H1 (cell line): ENCODE measurements at regions not wholly inside any gene's neighbourhood (a gene's known extent, or its start where the extent isn't known, plus 50 kb on each side); places are given as distances from the start of the nearest gene placed in this dataset.

Source experiments
- CTCF ChIA-PET: fragments of 300-600 bp; sonication (Branson Sonifier 250); formaldehyde crosslinking; loops from one replicate; lab custom pipeline; 2021; ENCODE audit not compliant: partially characterized antibody; lab: Charles Lee
- POLR2A ChIA-PET: fragments of 300-600 bp; sonication (Branson Sonifier 250); formaldehyde crosslinking; loops from one replicate; lab custom pipeline; 2021; ENCODE audit warnings: inconsistent platforms; ENCODE audit not compliant: partially characterized antibody; lab: Charles Lee
- DNase-seq, 2 experiments: peaks; one replicate each; pipeline versions ENCODE4 v3.0.0 to v3.0.0-alpha.2; 2010 to 2022; ENCODE audit warnings: low spot score in 2 of 2, low read depth in 1 of 2, mixed read lengths in 1 of 2
- FAIRE-seq: peaks from 2 replicates; lab custom pipeline; 2011; peaks lifted over from hg19 to GRCh38; lab: Jason Lieb, UNC
- H2AFZ ChIP-seq: 2 replicates; pipeline ENCODE4 v1.8.1; 2012; ENCODE audit warnings: low read length, inconsistent platforms
- H2AK5ac ChIP-seq: 2 replicates; pipeline ENCODE4 v1.6.1; 2013; ENCODE audit warnings: low read depth, low read length
- H2BK120ac ChIP-seq: replicated peaks from 2 replicates; pipeline ENCODE3; 2013; ENCODE audit warnings: low read depth, low read length, inconsistent platforms
- H2BK12ac ChIP-seq: 2 replicates; pipeline ENCODE4 v1.6.1; 2013; ENCODE audit warnings: low read depth, low read length
- H2BK15ac ChIP-seq: 2 replicates; pipeline ENCODE4 v1.6.1; 2013; ENCODE audit warnings: low read length
- H2BK20ac ChIP-seq: 2 replicates; pipeline ENCODE4 v1.6.1; 2013; ENCODE audit warnings: low read length
- H2BK5ac ChIP-seq: 2 replicates; pipeline ENCODE4 v1.6.1; 2013; ENCODE audit warnings: low read depth, low read length
- H3K14ac ChIP-seq: 2 replicates; pipeline ENCODE4 v1.6.1; 2013; ENCODE audit warnings: inconsistent platforms; ENCODE audit not compliant: insufficient read length
- H3K18ac ChIP-seq: 2 replicates; pipeline ENCODE4 v1.6.1; 2013; ENCODE audit warnings: low read length; ENCODE audit errors: extremely low read depth
- H3K23ac ChIP-seq: 2 replicates; pipeline ENCODE4 v1.6.1; 2013; ENCODE audit warnings: inconsistent platforms; ENCODE audit not compliant: insufficient read length
- H3K23me2 ChIP-seq: 2 replicates; pipeline ENCODE4 v1.6.1; 2013; ENCODE audit warnings: low read depth, low read length
- H3K27ac ChIP-seq: 2 replicates; pipeline ENCODE4 v1.6.1; 2011; ENCODE audit warnings: low read depth, low read length, inconsistent platforms
- H3K27me3 ChIP-seq, 4 experiments: replicated peaks in 1 of 4; 1 replicate in 1 of 4; 2 replicates in 3 of 4; pipeline versions ENCODE4 v1.6.1 to v1.8.1; 2011 to 2013; ENCODE audit warnings: low read length in 3 of 4, mild to moderate bottlenecking in 3 of 4, inconsistent platforms in 2 of 4, mixed read lengths in 2 of 4, moderate library complexity in 1 of 4; ENCODE audit not compliant: control insufficient read depth in 3 of 4, insufficient read depth in 3 of 4; ENCODE audit errors: extremely low read depth in 1 of 4
- H3K36me3 ChIP-seq, 4 experiments: 2 replicates each; pipeline versions ENCODE4 v1.6.1 to v1.8.1; 2011 to 2013; ENCODE audit warnings: mild to moderate bottlenecking in 4 of 4, low read length in 3 of 4, moderate library complexity in 2 of 4, control low read depth in 1 of 4, inconsistent platforms in 1 of 4; ENCODE audit not compliant: insufficient read depth in 4 of 4, control insufficient read depth in 2 of 4
- H3K4ac ChIP-seq: replicated peaks from 2 replicates; pipeline ENCODE3; 2013; ENCODE audit warnings: low read length, low read depth, mixed read lengths, inconsistent platforms; ENCODE audit not compliant: insufficient read length
- H3K4me1 ChIP-seq, 4 experiments: replicated peaks in 1 of 4; 1 replicate in 1 of 4; 2 replicates in 3 of 4; pipeline versions ENCODE4 v1.6.1 to v1.8.1; 2011 to 2013; ENCODE audit warnings: low read length in 3 of 4, inconsistent platforms in 2 of 4, mixed read lengths in 1 of 4; ENCODE audit not compliant: insufficient read depth in 4 of 4, control insufficient read depth in 3 of 4
- H3K4me2 ChIP-seq, 2 experiments: 2 replicates each; pipeline versions ENCODE4 v1.6.1 to v1.8.1; 2011 to 2013; ENCODE audit warnings: low read depth in 2 of 2, low read length in 2 of 2, control low read depth in 1 of 2, inconsistent platforms in 1 of 2, mild to moderate bottlenecking in 1 of 2; ENCODE audit not compliant: insufficient read depth in 1 of 2
- H3K4me3 ChIP-seq, 4 experiments: fragments of 200-600, 300-600 bp in 1 of 4; sonication (generic), shearing (Covaris generic), sonication (Bioruptor Twin) in 1 of 4; 2 replicates each; pipeline versions ENCODE4 v1.5.1 to v1.8.1; 2011 to 2016; ENCODE audit warnings: low read length in 4 of 4, low read depth in 3 of 4, control low read depth in 2 of 4, inconsistent platforms in 2 of 4, mild to moderate bottlenecking in 2 of 4, mixed read lengths in 1 of 4, moderate library complexity in 1 of 4; ENCODE audit not compliant: insufficient read depth in 2 of 4; ENCODE audit errors: extremely low read depth in 1 of 4
- H3K56ac ChIP-seq: replicated peaks from 2 replicates; pipeline ENCODE3; 2013; ENCODE audit warnings: low read depth, mild to moderate bottlenecking, mixed read lengths, low read length, inconsistent platforms; ENCODE audit not compliant: insufficient read length
- H3K79me1 ChIP-seq: 2 replicates; pipeline ENCODE4 v1.6.1; 2013; ENCODE audit warnings: low read depth, low read length, control low read depth
- H3K79me2 ChIP-seq, 2 experiments: 2 replicates each; pipeline versions ENCODE4 v1.6.1 to v1.8.1; 2012 to 2013; ENCODE audit warnings: low read length in 2 of 2, mild to moderate bottlenecking in 2 of 2, inconsistent platforms in 1 of 2; ENCODE audit not compliant: insufficient read depth in 2 of 2, control insufficient read depth in 1 of 2
- H3K9ac ChIP-seq, 4 experiments: replicated peaks in 1 of 4; 1 replicate in 1 of 4; 2 replicates in 3 of 4; pipeline versions ENCODE4 v1.6.1 to v1.8.1; 2011 to 2013; ENCODE audit warnings: low read depth in 3 of 4, low read length in 3 of 4, control low read depth in 2 of 4, mild to moderate bottlenecking in 2 of 4, moderate library complexity in 2 of 4, inconsistent platforms in 1 of 4; ENCODE audit errors: extremely low read depth in 1 of 4
- H3K9me3 ChIP-seq, 2 experiments: 2 replicates each; pipeline versions ENCODE4 v1.6.1 to v1.8.1; 2012 to 2013; ENCODE audit warnings: mild to moderate bottlenecking in 2 of 2, moderate library complexity in 2 of 2, control low read depth in 1 of 2, inconsistent platforms in 1 of 2, low read depth in 1 of 2, low read length in 1 of 2, mixed read lengths in 1 of 2; ENCODE audit not compliant: insufficient read depth in 2 of 2
- H4K20me1 ChIP-seq, 2 experiments: replicated peaks in 1 of 2; 2 replicates each; pipeline versions ENCODE3 to v1.8.1; 2011 to 2013; ENCODE audit warnings: inconsistent platforms in 2 of 2, low read length in 2 of 2, mild to moderate bottlenecking in 1 of 2; ENCODE audit not compliant: insufficient read depth in 2 of 2, control insufficient read depth in 1 of 2
- H4K5ac ChIP-seq: 2 replicates; pipeline ENCODE4 v1.6.1; 2013; ENCODE audit warnings: low read length, low read depth, mixed read lengths, inconsistent platforms; ENCODE audit not compliant: insufficient read length
- H4K8ac ChIP-seq: 2 replicates; pipeline ENCODE4 v1.8.0; 2013; ENCODE audit warnings: mild to moderate bottlenecking, moderate library complexity, low read length, inconsistent platforms; ENCODE audit not compliant: insufficient read depth; ENCODE audit errors: extremely low read depth
- H4K91ac ChIP-seq: replicated peaks from 2 replicates; pipeline ENCODE3; 2013; ENCODE audit warnings: low read length, mixed read lengths, inconsistent platforms; ENCODE audit not compliant: insufficient read length
- ATF3 ChIP-seq: IDR thresholded peaks from 2 replicates; pipeline ENCODE4 v1.6.1; 2011; ENCODE audit warnings: low read depth, mild to moderate bottlenecking, low read length; ENCODE audit not compliant: insufficient read depth
- CBX5 ChIP-seq: fragments of 300-800, 300-1000 bp; sonication (generic); IDR thresholded peaks from 2 replicates; pipeline ENCODE4 v1.7.1; 2016; ENCODE audit warnings: antibody characterized with exemption, low read length, low read depth
- GTF2F1 ChIP-seq: IDR thresholded peaks from 2 replicates; pipeline ENCODE4 v1.6.1; 2012; ENCODE audit warnings: low read depth, low read length, improper control_type of control experiment, borderline replicate concordance
- TCF12 ChIP-seq: IDR thresholded peaks from 2 replicates; pipeline ENCODE4 v1.6.1; 2011; ENCODE audit warnings: low read depth, mild to moderate bottlenecking, low read length
- WGBS, 2 experiments: shearing (Covaris generic) in 1 of 2; methylation state at CpG; one replicate each; pipeline versions ENCODE4 v1.1.6 to v1.1.7; 2013 to 2015; ENCODE audit warnings: low lambda C conversion rate in 2 of 2, mixed read lengths in 2 of 2, inconsistent platforms in 1 of 2, low coverage in 1 of 2, missing lambda C conversion rate in 1 of 2; ENCODE audit not compliant: insufficient replicate concordance in 2 of 2, insufficient coverage in 1 of 2, insufficient read length in 1 of 2; ENCODE audit errors: extremely low coverage in 1 of 2, missing lambda C conversion rate in 1 of 2; 5-methylcytosine and 5-hydroxymethylcytosine counted together

- no peaks in the 10 kb centered on the region for H3K79me2 ChIP-seq
- H3K4me1 ChIP-seq = peaks cover 2 to 18% (median 4%) of the 10 kb centered on the region in 4 experiments; a peak in 5 of 7 replicates
- FAIRE-seq (no peak), DNase-seq (no peak)
- no peak overlapping the region for H3K27ac ChIP-seq
- H2BK20ac ChIP-seq = no peak overlapping the region; the same call in 1 of the 2 replicates
- H2BK120ac ChIP-seq = no peak overlapping the region
- no peak overlapping the region for H4K8ac ChIP-seq
- no peak overlapping the region for H3K4ac ChIP-seq
- no peak overlapping the region for H3K56ac ChIP-seq
- H3K9ac ChIP-seq = no peak overlapping the region
- no peak overlapping the region for H2AK5ac ChIP-seq
- TF ChIP-seq CBX5 (no peak), TCF12 (no peak), GTF2F1 (no peak), ATF3 (no peak)
- no peaks in the 10 kb centered on the region for H3K27me3 ChIP-seq
- H4K5ac ChIP-seq = no peak overlapping the region
- no peak overlapping the region for H2BK5ac ChIP-seq
- 81% methylated on average over 4 of the region's 4 CpGs; no CpG with 5 or more reads in 1 of the 2 experiments for WGBS, 2 experiments
- H3K18ac ChIP-seq = no peak overlapping the region
- H2AFZ ChIP-seq = no peak overlapping the region; the same call in 1 of the 2 replicates
- H3K9me3 ChIP-seq = peaks cover 0 to 12% of the 10 kb centered on the region in 2 experiments; a peak in 2 of 4 replicates
- CTCF ChIA-PET = interaction anchor here (1.1 to 2.6 kb wide), 2 partner anchors 35 to 115 kb away, joined by 4 to 10 read pairs; no protein-coding TSS in a partner anchor
- no peaks in the 10 kb centered on the region; a peak in 2 of 8 replicates for H3K36me3 ChIP-seq
- no peaks in the 10 kb centered on the region for H3K79me1 ChIP-seq
- no peaks in the 10 kb centered on the region for H4K20me1 ChIP-seq
- no peak overlapping the region for H4K91ac ChIP-seq
- H3K14ac ChIP-seq = no peak overlapping the region
- no peak overlapping the region for H3K4me2 ChIP-seq
- no peak overlapping the region for H2BK12ac ChIP-seq
- no peak overlapping the region for H2BK15ac ChIP-seq
- H3K4me3 ChIP-seq = no peak overlapping the region
- POLR2A ChIA-PET = no interaction called here
- no peaks in the 10 kb centered on the region for H3K23me2 ChIP-seq
- H3K23ac ChIP-seq = no peak overlapping the region
These were observed 432.4 kb upstream of the ATP10A start for GRCh38 chr15:26295336-26296085.
